HS-27A (cell line): ENCODE measurements at regions not wholly inside any gene's neighbourhood (a gene's known extent, or its start where the extent isn't known, plus 50 kb on each side); places are given as distances from the start of the nearest gene placed in this dataset.
"Not testable (repeated sequence)": the region's sequence is repeated elsewhere in the genome, so short reads cannot be mapped to it uniquely, and the experiment has no call there.

Experiments used
- DNase-seq: peaks from one replicate; pipeline ENCODE4 v3.0.0-alpha.2; 2012; ENCODE audit warnings: low read depth, missing footprints

DNA sequence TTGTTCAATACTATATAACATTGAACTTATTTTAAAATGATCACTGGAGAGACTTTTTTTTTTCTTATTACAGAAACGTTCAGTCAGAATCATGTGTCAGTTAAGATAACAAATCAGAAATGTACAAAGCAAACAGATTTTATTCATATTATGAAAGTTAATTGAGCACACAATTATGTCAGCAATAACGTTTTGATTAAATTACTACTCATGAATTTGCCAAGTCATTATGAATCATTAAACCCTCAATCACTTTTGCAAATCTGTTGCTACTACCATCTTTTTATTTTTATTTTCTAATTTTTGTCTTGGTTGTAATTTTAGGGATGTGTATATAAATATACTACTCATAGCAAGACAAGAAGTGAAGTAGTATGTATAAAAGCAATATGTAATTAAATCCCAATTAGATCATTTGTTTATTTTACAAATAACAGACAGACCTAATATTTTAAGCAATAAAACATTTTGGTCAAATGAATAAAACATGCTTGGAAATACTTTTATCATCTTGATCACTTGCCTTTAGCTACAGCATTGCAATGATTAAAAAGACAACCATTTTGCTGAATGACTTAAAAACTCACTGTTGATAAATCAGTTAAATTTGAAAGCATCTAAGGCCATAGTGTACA is 893.4 kb upstream of the MIR17HG start:
- DNase-seq: no peak

GRCh38 chr13:90455067-90455466 is 892.4 kb upstream of the MIR17HG start:
- no peak for DNase-seq

DNA sequence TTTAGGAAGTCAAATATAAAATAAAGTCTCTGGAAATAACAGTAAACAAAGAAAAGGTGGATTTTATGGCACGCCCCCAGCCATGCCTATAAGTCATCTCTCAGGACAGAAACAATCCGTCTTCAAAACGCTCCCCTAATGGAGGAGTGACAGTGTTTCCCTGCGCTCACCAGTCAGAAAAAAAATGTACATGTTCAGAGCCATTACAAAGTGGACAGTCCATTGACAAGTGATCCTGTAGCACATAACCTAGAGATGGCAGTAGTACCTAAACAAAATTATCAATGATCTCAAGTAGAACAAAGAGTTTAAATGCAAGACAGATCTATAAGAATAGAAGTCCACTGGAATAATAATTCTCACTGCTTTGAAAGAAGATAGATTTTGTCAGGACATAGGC is 891.7 kb upstream of the MIR17HG start:
- no peak for DNase-seq

DNA sequence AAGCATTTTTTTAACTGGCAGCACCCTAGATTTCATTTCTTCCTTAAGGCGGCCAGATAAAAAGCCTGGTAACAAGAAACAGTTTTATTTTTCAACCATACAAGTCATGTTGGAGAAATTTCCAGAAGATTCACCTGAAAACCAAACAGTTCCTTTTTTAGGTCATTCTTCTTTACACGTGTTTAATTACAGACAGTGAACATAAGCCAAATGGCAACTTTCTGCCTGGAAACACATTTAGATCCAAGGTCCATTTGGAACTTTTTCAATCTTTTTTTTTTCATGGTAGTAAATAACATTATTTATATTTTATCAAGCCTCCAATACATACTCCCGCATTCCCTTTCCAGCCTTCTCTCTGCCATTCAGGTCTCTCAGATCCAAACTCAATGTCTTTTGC is 886.1 kb upstream of the MIR17HG start:
- no peak for DNase-seq

GRCh38 chr13:90477216-90477615 is 870.3 kb upstream of the MIR17HG start:
- no peak for DNase-seq

GRCh38 chr13:90483906-90484305 is 863.6 kb upstream of the MIR17HG start:
- no peak for DNase-seq

DNA sequence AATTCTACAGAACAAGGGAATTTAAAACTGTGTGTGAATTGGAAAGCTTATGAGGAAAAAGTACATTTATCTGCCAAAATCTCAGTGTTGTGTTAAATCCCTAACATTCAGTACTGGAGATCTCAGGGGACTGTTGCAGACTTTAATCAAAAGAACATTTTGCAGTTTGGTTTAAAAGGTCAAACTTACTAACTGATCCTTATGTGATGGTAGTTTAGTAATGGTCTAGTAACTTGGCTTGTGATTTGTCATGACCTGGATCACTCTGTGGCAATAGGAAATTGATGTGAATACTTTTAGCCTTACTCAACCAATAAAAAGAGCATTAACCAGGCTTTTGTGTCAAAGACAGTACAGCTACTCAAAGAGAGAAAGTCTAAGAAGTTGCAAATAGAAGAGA is 862.1 kb upstream of the MIR17HG start:
- DNase-seq: peak; percentile 23

DNA sequence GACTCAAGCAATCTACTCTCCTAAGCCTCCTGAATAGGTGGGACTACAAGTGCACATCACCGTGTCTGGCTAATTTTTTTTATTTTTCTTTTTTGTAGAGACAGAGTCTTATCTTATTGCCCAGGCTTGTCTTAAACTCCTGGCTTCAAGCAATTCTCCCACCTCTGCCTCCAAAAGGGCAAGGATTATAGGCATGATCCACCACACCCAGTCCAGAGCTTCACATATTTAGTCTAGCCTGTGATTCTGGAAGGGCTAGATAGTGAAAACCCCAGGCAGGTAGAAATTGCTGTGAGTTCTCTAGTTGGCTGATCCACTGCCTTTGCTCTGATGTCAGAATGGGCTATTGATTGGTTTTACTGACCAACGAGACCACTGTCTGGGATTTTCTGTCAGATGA is 854.6 kb upstream of the MIR17HG start:
- DNase-seq: no peak

DNA sequence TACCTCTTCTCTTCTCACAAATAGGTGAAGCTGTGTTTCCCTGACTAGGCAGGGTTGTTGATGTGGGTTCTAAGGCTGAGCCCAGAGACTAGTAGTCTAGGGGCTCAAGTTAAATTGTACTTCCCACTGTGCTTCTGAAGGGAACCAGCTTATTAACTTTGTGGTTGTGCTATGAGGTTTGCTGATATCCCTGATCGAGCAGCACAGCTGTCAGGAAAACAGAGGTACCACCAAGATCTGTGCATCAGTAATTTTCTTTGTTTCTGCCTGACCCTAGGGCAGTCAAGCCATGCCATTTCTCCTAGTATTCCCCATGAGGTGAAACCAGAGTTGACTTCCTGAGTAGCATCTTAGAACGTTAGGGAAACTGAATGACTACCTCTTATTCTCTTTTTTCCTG is 853.8 kb upstream of the MIR17HG start:
- no peak for DNase-seq

DNA sequence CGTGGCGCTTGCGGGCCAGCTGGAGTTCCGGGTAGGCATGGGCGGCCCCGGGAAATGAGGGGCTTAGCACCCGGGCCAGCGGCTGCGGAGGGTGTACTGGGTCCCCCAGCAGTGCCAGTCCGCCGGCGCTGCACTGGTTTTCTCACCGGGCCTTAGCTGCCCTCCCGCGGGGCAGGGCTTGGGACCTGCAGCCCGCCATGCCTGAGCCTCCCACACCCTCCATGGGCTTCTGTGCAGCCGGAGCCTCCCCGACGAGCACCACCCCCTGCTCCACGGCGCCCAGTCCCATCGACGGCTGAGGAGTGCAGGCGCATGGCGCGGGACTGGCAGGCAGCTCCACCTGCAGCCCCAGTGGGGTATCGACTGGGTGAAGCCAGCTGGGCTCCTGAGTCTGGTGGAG is 852.6 kb upstream of the MIR17HG start:
- not testable (repeated sequence) for DNase-seq

DNA sequence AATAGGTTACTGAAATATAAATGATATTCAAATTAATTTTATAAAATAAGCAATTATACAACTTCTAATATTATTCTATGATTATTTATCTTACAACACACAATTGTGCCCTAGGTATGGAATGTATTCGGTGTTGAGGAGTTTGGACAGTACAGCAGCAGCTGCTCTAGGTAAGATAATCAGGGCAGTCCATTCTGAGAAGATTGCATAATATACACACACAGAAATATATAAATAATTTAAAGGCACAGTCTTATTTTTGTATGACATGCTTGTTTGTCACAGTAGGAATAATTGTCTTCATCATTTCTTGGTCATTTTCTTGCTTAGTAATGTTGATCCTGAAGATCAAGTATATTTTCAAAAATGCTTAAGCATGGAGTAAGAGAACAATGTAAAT is 849.4 kb upstream of the MIR17HG start:
- no peak for DNase-seq

- no peak for DNase-seq
These were observed 848.7 kb upstream of the MIR17HG start for GRCh38 chr13:90498816-90499215.

GRCh38 chr13:90500569-90500968 is 846.9 kb upstream of the MIR17HG start:
- DNase-seq: no peak

DNA sequence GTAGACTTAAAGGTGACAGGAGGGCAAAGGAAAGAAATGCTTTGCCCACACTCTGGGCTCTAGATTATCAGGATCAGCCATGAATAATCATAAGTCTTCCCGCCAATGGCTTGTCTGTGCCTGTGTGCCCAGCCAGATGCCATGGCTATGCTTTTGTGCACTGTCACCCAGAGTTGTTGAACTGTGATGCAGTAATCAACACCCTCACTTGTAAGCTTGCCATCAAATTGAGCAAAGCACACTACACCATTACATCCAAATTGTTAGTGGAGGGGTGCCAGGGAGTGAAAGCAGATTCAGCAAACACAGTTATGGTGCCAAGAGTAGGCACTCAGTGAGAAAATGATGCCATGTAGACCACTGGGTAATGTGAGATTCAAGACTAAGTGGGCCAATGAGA is 845.3 kb upstream of the MIR17HG start:
- DNase-seq: no peak

GRCh38 chr13:90502762-90503161 is 844.7 kb upstream of the MIR17HG start:
- DNase-seq: no peak

DNA sequence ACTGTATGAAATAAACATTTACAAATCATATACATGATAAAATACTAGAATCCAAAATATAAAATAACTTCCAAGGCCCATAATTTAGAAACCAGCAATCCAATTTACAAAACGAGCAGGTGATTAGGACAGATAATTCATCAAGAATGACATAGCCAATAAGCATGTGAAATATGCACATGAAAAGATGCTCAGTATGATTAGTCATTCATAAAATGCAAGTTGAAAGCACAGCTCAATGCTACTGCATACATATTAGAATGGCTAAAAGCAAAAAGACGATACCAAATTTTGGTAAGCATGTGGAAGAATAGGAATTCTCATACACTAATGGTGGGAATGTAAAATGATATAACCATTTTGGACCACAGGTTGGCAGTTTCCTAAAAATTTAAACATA is 837.2 kb upstream of the MIR17HG start:
- peak; percentile 8 for DNase-seq

- DNase-seq: no peak
These were observed 835.6 kb upstream of the MIR17HG start for GRCh38 chr13:90511903-90512302.

DNA sequence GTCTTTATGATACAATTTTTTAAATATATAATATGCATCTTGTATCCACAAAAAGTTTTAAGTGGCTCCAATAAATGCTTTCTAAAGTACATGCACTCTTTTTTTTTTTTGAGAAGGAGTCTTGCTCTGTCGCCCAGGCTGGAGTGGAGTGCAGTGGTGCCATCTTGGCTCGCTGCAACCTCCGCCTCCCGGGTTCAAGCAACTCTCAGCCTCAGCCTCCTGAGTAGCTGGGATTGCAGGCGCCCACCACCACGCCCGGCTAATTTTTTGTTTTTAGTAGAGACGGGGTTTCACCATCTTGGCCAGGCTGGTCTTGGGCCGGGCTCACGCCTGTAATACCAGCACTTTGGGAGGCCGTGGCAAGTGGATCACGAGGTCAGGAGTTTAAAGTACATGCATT is 832.8 kb upstream of the MIR17HG start:
- not testable (repeated sequence) for DNase-seq

DNA sequence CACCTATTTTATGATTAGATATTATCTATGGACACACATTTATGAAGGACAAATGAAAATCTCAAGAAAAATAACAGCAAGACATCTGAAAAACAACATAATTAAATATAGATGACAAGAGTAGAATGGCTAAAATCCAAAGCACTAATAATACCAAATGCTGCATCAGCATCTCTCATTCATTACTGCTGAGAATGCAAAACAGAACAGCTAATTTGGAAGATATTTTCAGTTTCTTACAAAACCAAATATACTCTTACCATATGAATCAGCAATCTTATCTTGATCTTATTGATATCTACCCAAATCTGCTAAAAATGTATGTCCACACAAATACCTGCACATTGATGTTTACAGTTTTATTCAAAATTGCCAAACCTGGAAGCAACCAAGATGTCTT is 829.1 kb upstream of the MIR17HG start:
- DNase-seq: no peak

- DNase-seq: no peak
These were observed 828.3 kb upstream of the MIR17HG start for GRCh38 chr13:90519157-90519556.

GRCh38 chr13:90526711-90527110 is 820.8 kb upstream of the MIR17HG start:
- DNase-seq: no peak

DNA sequence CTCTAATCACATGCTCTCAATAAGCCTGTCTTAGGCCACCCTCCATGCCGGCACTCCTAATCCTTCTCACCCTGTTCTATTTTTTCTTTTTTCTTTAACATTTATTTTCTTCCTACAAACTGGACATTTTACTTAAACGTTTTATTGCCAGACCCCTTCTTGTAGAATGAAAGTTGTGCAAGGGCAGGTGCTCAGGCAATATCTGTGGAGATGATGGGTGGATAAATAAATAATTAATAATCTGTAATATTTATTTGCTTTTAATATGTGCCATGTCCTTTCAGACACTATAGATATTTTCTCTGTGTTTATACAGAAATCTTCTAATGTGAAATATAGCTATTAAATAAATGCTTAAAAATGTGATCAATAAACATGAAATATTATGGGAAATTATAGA is 815.7 kb upstream of the MIR17HG start:
- no peak for DNase-seq

GRCh38 chr13:90532861-90533492 is 814.5 kb upstream of the MIR17HG start:
- no peak for DNase-seq

- DNase-seq: no peak
These were observed 813.6 kb upstream of the MIR17HG start for GRCh38 chr13:90533866-90534265.
